ENCODE measurements at regions not wholly inside any gene's neighbourhood (a gene's known extent, or its start where the extent isn't known, plus 50 kb on each side); places are given as distances from the start of the nearest gene placed in this dataset.
A peak's percentile ranks its signal among the peaks of the same experiment; 100 is the strongest.

GRCh38 chr12:108047071-108047550 is 82.0 kb upstream of the WSCD2 start:
- H3K27me3 ChIP-seq: peaks cover 0 to 53% (median 15%) of the 10 kb centered on the region in 7 donors
- no peaks in the 10 kb centered on the region for H3K36me3 ChIP-seq
- intact Hi-C loops (cut with DNase I): no loop called here
- peak in 7 of 8 donors; percentile 47 to 80 (median 56) for ATAC-seq
- H3K27ac ChIP-seq: peak overlapping the region in 6 of 10 donors; percentile 30 to 73 (median 64)
- TF ChIP-seq CTCF (IDR thresholded peaks at IDR 0.05): no peak
- DNase-seq: peak in 1 of 2 donors; percentile 10
- no peaks in the 10 kb centered on the region for H3K9me3 ChIP-seq
- peak overlapping the region in 5 of 10 donors; percentile 7 to 24 (median 12) for H3K4me3 ChIP-seq
- peaks cover 0 to 16% (median 0%) of the 10 kb centered on the region in 9 donors for H3K4me1 ChIP-seq
- WGBS, 2 donors: 28 to 42% methylated on average over 5 of the region's 5 CpGs

GRCh38 chr12:108048686-108049085 is 80.4 kb upstream of the WSCD2 start:
- ATAC-seq (no peak), DNase-seq (no peak)
- H3K27ac ChIP-seq: no peak overlapping the region
- H3K9me3 ChIP-seq: no peaks in the 10 kb centered on the region
- no peak for TF ChIP-seq CTCF (IDR thresholded peaks at IDR 0.05)
- 70 to 75% methylated on average over 5 of the region's 5 CpGs for WGBS, 2 donors
- peaks cover 0 to 16% (median 0%) of the 10 kb centered on the region in 9 donors for H3K4me1 ChIP-seq
- intact Hi-C loops (cut with DNase I): no loop called here
- peaks cover 0 to 65% (median 24%) of the 10 kb centered on the region in 7 donors for H3K27me3 ChIP-seq
- no peak overlapping the region for H3K4me3 ChIP-seq
- no peaks in the 10 kb centered on the region for H3K36me3 ChIP-seq

- intact Hi-C loops (cut with DNase I): no loop called here
- Histone ChIP-seq H3K4me3 (no peak overlapping the region), H3K27me3 (peaks cover 0 to 55% (median 24%) of the 10 kb centered on the region in 7 donors), H3K36me3 (no peaks in the 10 kb centered on the region), H3K4me1 (peaks cover 0 to 16% (median 0%) of the 10 kb centered on the region in 9 donors), H3K27ac (no peak overlapping the region), H3K9me3 (no peaks in the 10 kb centered on the region)
- ATAC-seq (no peak), DNase-seq (no peak)
- WGBS, 2 donors: 31 to 38% methylated on average over 5 of the region's 5 CpGs
- no peak for TF ChIP-seq CTCF (IDR thresholded peaks at IDR 0.05)
These were observed 78.4 kb upstream of the WSCD2 start for GRCh38 chr12:108050696-108051095.

- intact Hi-C loops (cut with DNase I): no loop called here
- DNase-seq (no peak), ATAC-seq (no peak)
- Histone ChIP-seq H3K27ac (no peak overlapping the region), H3K4me3 (no peak overlapping the region), H3K27me3 (peaks cover 0 to 54% (median 38%) of the 10 kb centered on the region in 7 donors), H3K4me1 (peaks cover 0 to 6% (median 0%) of the 10 kb centered on the region in 9 donors), H3K9me3 (no peaks in the 10 kb centered on the region), H3K36me3 (no peaks in the 10 kb centered on the region)
- TF ChIP-seq CTCF (IDR thresholded peaks at IDR 0.05): no peak
- 30 to 38% methylated on average over 5 of the region's 5 CpGs for WGBS, 2 donors
These were observed 76.8 kb upstream of the WSCD2 start for GRCh38 chr12:108052260-108052659.

Measured in heart right ventricle (tissue), 16 donors.